Activated CD4-positive, alpha-beta T cell treated with anti-CD3 and anti-CD28 coated beads, Interleukin-2, amount 10 ng/mL, durations not matched to agents 7 days and 5 days (primary cell): ENCODE measurements at regions not wholly inside any gene's neighbourhood (a gene's known extent, or its start where the extent isn't known, plus 50 kb on each side); places are given as distances from the start of the nearest gene placed in this dataset.

Experiments
- CTCF ChIA-PET: fragments of 350-600 bp; sonication (Branson Sonifier 250); formaldehyde crosslinking; loops from one replicate; lab custom pipeline; 2021; ENCODE audit warnings: antibody characterized with exemption; lab: Charles Lee
- POLR2A ChIA-PET: fragments of 350-600 bp; sonication (Branson Sonifier 250); formaldehyde crosslinking; loops from one replicate; lab custom pipeline; 2021; ENCODE audit warnings: antibody characterized with exemption; lab: Charles Lee
- DNase-seq: peaks from one replicate; pipeline ENCODE4 v3.0.0-alpha.2; 2020
- H3K27ac Mint-ChIP-seq: one replicate; pipeline ENCODE4 v1.8.0; 2021; ENCODE audit warnings: mild to moderate bottlenecking, moderate library complexity, mixed read lengths
- H3K27me3 Mint-ChIP-seq: one replicate; pipeline ENCODE4 v1.8.0; 2021; ENCODE audit warnings: mixed read lengths
- H3K36me3 Mint-ChIP-seq: one replicate; pipeline ENCODE4 v1.8.0; 2021; ENCODE audit warnings: low read depth, mixed read lengths
- H3K4me1 Mint-ChIP-seq: one replicate; pipeline ENCODE4 v1.8.0; 2021; ENCODE audit warnings: mixed read lengths
- H3K4me3 Mint-ChIP-seq: one replicate; pipeline ENCODE4 v1.8.0; 2021; ENCODE audit warnings: mild to moderate bottlenecking, moderate library complexity, mixed read lengths
- H3K9me3 Mint-ChIP-seq: one replicate; pipeline ENCODE4 v1.8.0; 2021; ENCODE audit warnings: mixed read lengths

- Mint-ChIP-seq H3K27me3 (no peaks in the 10 kb centered on the region), H3K4me1 (peaks cover 26% of the 10 kb centered on the region), H3K4me3 (no peak overlapping the region), H3K36me3 (peaks cover 9% of the 10 kb centered on the region), H3K9me3 (peaks cover 10% of the 10 kb centered on the region), H3K27ac (peak overlapping the region; percentile 76)
- POLR2A ChIA-PET = no interaction called here
- DNase-seq = no peak
- CTCF ChIA-PET = interaction anchor here (0.6 kb wide), 1 partner anchor 114 kb away, joined by 5 read pairs; no protein-coding TSS in a partner anchor
These were observed 124.4 kb upstream of the ABCA1 start for GRCh38 chr9:105052346-105052745.

- Mint-ChIP-seq H3K4me3 (no peak overlapping the region), H3K9me3 (peaks cover 10% of the 10 kb centered on the region), H3K27ac (peak overlapping the region; percentile 63), H3K27me3 (no peaks in the 10 kb centered on the region), H3K4me1 (peaks cover 26% of the 10 kb centered on the region), H3K36me3 (peaks cover 9% of the 10 kb centered on the region)
- DNase-seq = peak; percentile 10
- POLR2A ChIA-PET = interaction anchor here (0.5 kb wide), 1 partner anchor 18 kb away, joined by 4 read pairs; no protein-coding TSS in a partner anchor
- CTCF ChIA-PET = interaction anchor here (0.5 to 0.7 kb wide), 2 partner anchors 48 to 1121 kb away, joined by 3 read pairs; no protein-coding TSS in a partner anchor
These were observed 125.3 kb upstream of the ABCA1 start for GRCh38 chr9:105053209-105053652.

- H3K27me3 Mint-ChIP-seq = no peaks in the 10 kb centered on the region
- H3K27ac Mint-ChIP-seq = no peak overlapping the region
- H3K9me3 Mint-ChIP-seq = peaks cover 10% of the 10 kb centered on the region
- H3K4me3 Mint-ChIP-seq = no peak overlapping the region
- H3K36me3 Mint-ChIP-seq = peaks cover 9% of the 10 kb centered on the region
- POLR2A ChIA-PET = no interaction called here
- DNase-seq = no peak
- H3K4me1 Mint-ChIP-seq = peaks cover 26% of the 10 kb centered on the region
- CTCF ChIA-PET = no interaction called here
These were observed 126.5 kb upstream of the ABCA1 start for GRCh38 chr9:105054491-105054890.

GRCh38 chr9:105055917-105056316 is 128.0 kb upstream of the ABCA1 start:
- no peak for DNase-seq
- peaks cover 7% of the 10 kb centered on the region for H3K9me3 Mint-ChIP-seq
- no peaks in the 10 kb centered on the region for H3K27me3 Mint-ChIP-seq
- peaks cover 24% of the 10 kb centered on the region for H3K4me1 Mint-ChIP-seq
- CTCF ChIA-PET = no interaction called here
- POLR2A ChIA-PET = no interaction called here
- H3K27ac Mint-ChIP-seq = no peak overlapping the region
- H3K4me3 Mint-ChIP-seq = no peak overlapping the region
- H3K36me3 Mint-ChIP-seq = peaks cover 9% of the 10 kb centered on the region

GRCh38 chr9:105057551-105057950 is 129.6 kb upstream of the ABCA1 start:
- H3K4me1 Mint-ChIP-seq = peaks cover 9% of the 10 kb centered on the region
- DNase-seq = no peak
- peaks cover 8% of the 10 kb centered on the region for H3K36me3 Mint-ChIP-seq
- ChIA-PET POLR2A (no interaction called here), CTCF (no interaction called here)
- peaks cover 2% of the 10 kb centered on the region for H3K9me3 Mint-ChIP-seq
- no peak overlapping the region for H3K4me3 Mint-ChIP-seq
- no peak overlapping the region for H3K27ac Mint-ChIP-seq
- H3K27me3 Mint-ChIP-seq = no peaks in the 10 kb centered on the region

GRCh38 chr9:105059252-105059651 is 131.3 kb upstream of the ABCA1 start:
- DNase-seq = no peak
- H3K9me3 Mint-ChIP-seq = peaks cover 3% of the 10 kb centered on the region
- peaks cover 2% of the 10 kb centered on the region for H3K36me3 Mint-ChIP-seq
- peaks cover 7% of the 10 kb centered on the region for H3K4me1 Mint-ChIP-seq
- no peak overlapping the region for H3K4me3 Mint-ChIP-seq
- H3K27ac Mint-ChIP-seq = no peak overlapping the region
- ChIA-PET POLR2A (no interaction called here), CTCF (no interaction called here)
- no peaks in the 10 kb centered on the region for H3K27me3 Mint-ChIP-seq

- H3K9me3 Mint-ChIP-seq = peaks cover 3% of the 10 kb centered on the region
- H3K27ac Mint-ChIP-seq = no peak overlapping the region
- ChIA-PET POLR2A (no interaction called here), CTCF (interaction anchor here (0.6 to 1.4 kb wide), 2 partner anchors 16 to 38 kb away, joined by 3 read pairs; no protein-coding TSS in a partner anchor)
- peaks cover 2% of the 10 kb centered on the region for H3K36me3 Mint-ChIP-seq
- no peaks in the 10 kb centered on the region for H3K27me3 Mint-ChIP-seq
- H3K4me3 Mint-ChIP-seq = no peak overlapping the region
- no peak for DNase-seq
- peaks cover 10% of the 10 kb centered on the region for H3K4me1 Mint-ChIP-seq
These were observed 134.4 kb upstream of the ABCA1 start for GRCh38 chr9:105062222-105062855.

GRCh38 chr9:105064248-105065097 is 136.5 kb upstream of the ABCA1 start:
- Mint-ChIP-seq H3K27me3 (no peaks in the 10 kb centered on the region), H3K9me3 (peaks cover 3% of the 10 kb centered on the region), H3K4me3 (no peak overlapping the region), H3K27ac (no peak overlapping the region), H3K4me1 (peaks cover 10% of the 10 kb centered on the region), H3K36me3 (peaks cover 2% of the 10 kb centered on the region)
- ChIA-PET CTCF (interaction anchor here (1.4 kb wide), 1 partner anchor 14 kb away, joined by 3 read pairs; no protein-coding TSS in a partner anchor), POLR2A (no interaction called here)
- DNase-seq = no peak

GRCh38 chr9:105065098-105066088 is 137.4 kb upstream of the ABCA1 start:
- Mint-ChIP-seq H3K27me3 (no peaks in the 10 kb centered on the region), H3K4me1 (peaks cover 10% of the 10 kb centered on the region), H3K4me3 (no peak overlapping the region), H3K36me3 (peaks cover 2% of the 10 kb centered on the region), H3K27ac (no peak overlapping the region), H3K9me3 (peaks cover 3% of the 10 kb centered on the region)
- no peak for DNase-seq
- ChIA-PET CTCF (no interaction called here), POLR2A (no interaction called here)

GRCh38 chr9:105066275-105066865 is 138.4 kb upstream of the ABCA1 start:
- peaks cover 2% of the 10 kb centered on the region for H3K36me3 Mint-ChIP-seq
- ChIA-PET POLR2A (no interaction called here), CTCF (interaction anchor here (1.3 kb wide), 1 partner anchor 23 kb away, joined by 3 read pairs; no protein-coding TSS in a partner anchor)
- no peak for DNase-seq
- H3K9me3 Mint-ChIP-seq = peaks cover 3% of the 10 kb centered on the region
- H3K27ac Mint-ChIP-seq = peak overlapping the region; percentile 54
- no peak overlapping the region for H3K4me3 Mint-ChIP-seq
- H3K27me3 Mint-ChIP-seq = no peaks in the 10 kb centered on the region
- peaks cover 10% of the 10 kb centered on the region for H3K4me1 Mint-ChIP-seq

- Mint-ChIP-seq H3K27me3 (no peaks in the 10 kb centered on the region), H3K27ac (no peak overlapping the region), H3K4me3 (no peak overlapping the region), H3K9me3 (no peaks in the 10 kb centered on the region), H3K36me3 (no peaks in the 10 kb centered on the region), H3K4me1 (peaks cover 10% of the 10 kb centered on the region)
- POLR2A ChIA-PET = no interaction called here
- CTCF ChIA-PET = interaction anchor here (1.0 kb wide), 1 partner anchor 11 kb away, joined by 3 read pairs; no protein-coding TSS in a partner anchor
- no peak for DNase-seq
These were observed 140.1 kb upstream of the ABCA1 start for GRCh38 chr9:105067895-105068580.
